Astrocyte of the hippocampus (primary cell): ENCODE measurements at regions not wholly inside any gene's neighbourhood (a gene's known extent, or its start where the extent isn't known, plus 50 kb on each side); places are given as distances from the start of the nearest gene placed in this dataset.
"Not testable (repeated sequence)": the region's sequence is repeated elsewhere in the genome, so short reads cannot be mapped to it uniquely, and the experiment has no call there.

Experiments
- DNase-seq: peaks from one replicate; pipeline ENCODE4 v3.0.0; 2011; ENCODE audit warnings: low read depth, low spot score

- no peak for DNase-seq
Observed at GRCh38 chr4:158397781-158398180, 123.9 kb upstream of the RXFP1 start.

- not testable (repeated sequence) for DNase-seq
Observed at GRCh38 chr4:158407961-158408360, 113.7 kb upstream of the RXFP1 start.

- no peak for DNase-seq
Observed at GRCh38 chr4:158410272-158410671, 111.4 kb upstream of the RXFP1 start.

GRCh38 chr4:158411269-158411668 lies 110.4 kb upstream of the RXFP1 start:
- peak; percentile 6 for DNase-seq

- DNase-seq = not testable (repeated sequence)
Observed at GRCh38 chr4:158418679-158419078, 103.0 kb upstream of the RXFP1 start.

GRCh38 chr4:158420782-158421181 lies 100.9 kb upstream of the RXFP1 start:
- DNase-seq = no peak

- no peak for DNase-seq
Observed at GRCh38 chr4:158422546-158422945, 99.1 kb upstream of the RXFP1 start.

GRCh38 chr4:158428242-158428641 lies 93.4 kb upstream of the RXFP1 start:
- DNase-seq = no peak

- DNase-seq = no peak
Observed at GRCh38 chr4:158442736-158443135, 78.9 kb upstream of the RXFP1 start.

GRCh38 chr4:158443731-158444130 lies 78.0 kb upstream of the RXFP1 start:
- no peak for DNase-seq

GRCh38 chr4:158444621-158445020 lies 77.1 kb upstream of the RXFP1 start:
- peak; percentile 2 for DNase-seq

GRCh38 chr4:158446106-158446505 lies 75.6 kb upstream of the RXFP1 start:
- DNase-seq = no peak

GRCh38 chr4:158450741-158451140 lies 70.9 kb upstream of the RXFP1 start:
- DNase-seq = no peak

- not testable (repeated sequence) for DNase-seq
Observed at GRCh38 chr4:158452116-158452515, 69.6 kb upstream of the RXFP1 start.

GRCh38 chr4:158458271-158458895 lies 63.3 kb upstream of the RXFP1 start:
- DNase-seq = no peak

GRCh38 chr4:158459085-158459820 lies 62.4 kb upstream of the RXFP1 start:
- no peak for DNase-seq

GRCh38 chr4:158461336-158461735 lies 60.3 kb upstream of the RXFP1 start:
- DNase-seq = no peak

GRCh38 chr4:158462611-158463010 lies 59.1 kb upstream of the RXFP1 start:
- no peak for DNase-seq
